Esophagus muscularis mucosa (tissue), 4 donors: ENCODE measurements at regions not wholly inside any gene's neighbourhood (a gene's known extent, or its start where the extent isn't known, plus 50 kb on each side); places are given as distances from the start of the nearest gene placed in this dataset.

Source experiments
- EP300 ChIP-seq: sonication (generic); formaldehyde crosslinking; IDR thresholded peaks from one replicate; pipeline ENCODE4 v1.6.1; 2017; ENCODE audit warnings: antibody characterized with exemption
- POLR2A ChIP-seq: fragments of 450-650 bp; IDR thresholded peaks from one replicate; pipeline ENCODE4 v1.6.1; 2017; ENCODE audit warnings: antibody characterized with exemption, moderate library complexity, mild to moderate bottlenecking, low read depth
- POLR2AphosphoS5 ChIP-seq, 2 donors: sonication (generic); formaldehyde crosslinking; IDR thresholded peaks; one replicate each; pipeline ENCODE4 v1.6.1; 2017; ENCODE audit warnings: antibody characterized with exemption in 2 of 2
- TF ChIP-seq, protein P1 (sequence below), 3 experiments: fragments of 200-600 bp in 2 of 3; fragments of 450-650 bp in 1 of 3; sonication (generic) in 2 of 3; IDR thresholded peaks; one replicate each; pipeline ENCODE4 v1.5.1; 2017 to 2019; ENCODE audit warnings: antibody characterized with exemption in 3 of 3, mild to moderate bottlenecking in 2 of 3, moderate library complexity in 1 of 3

DNA sequence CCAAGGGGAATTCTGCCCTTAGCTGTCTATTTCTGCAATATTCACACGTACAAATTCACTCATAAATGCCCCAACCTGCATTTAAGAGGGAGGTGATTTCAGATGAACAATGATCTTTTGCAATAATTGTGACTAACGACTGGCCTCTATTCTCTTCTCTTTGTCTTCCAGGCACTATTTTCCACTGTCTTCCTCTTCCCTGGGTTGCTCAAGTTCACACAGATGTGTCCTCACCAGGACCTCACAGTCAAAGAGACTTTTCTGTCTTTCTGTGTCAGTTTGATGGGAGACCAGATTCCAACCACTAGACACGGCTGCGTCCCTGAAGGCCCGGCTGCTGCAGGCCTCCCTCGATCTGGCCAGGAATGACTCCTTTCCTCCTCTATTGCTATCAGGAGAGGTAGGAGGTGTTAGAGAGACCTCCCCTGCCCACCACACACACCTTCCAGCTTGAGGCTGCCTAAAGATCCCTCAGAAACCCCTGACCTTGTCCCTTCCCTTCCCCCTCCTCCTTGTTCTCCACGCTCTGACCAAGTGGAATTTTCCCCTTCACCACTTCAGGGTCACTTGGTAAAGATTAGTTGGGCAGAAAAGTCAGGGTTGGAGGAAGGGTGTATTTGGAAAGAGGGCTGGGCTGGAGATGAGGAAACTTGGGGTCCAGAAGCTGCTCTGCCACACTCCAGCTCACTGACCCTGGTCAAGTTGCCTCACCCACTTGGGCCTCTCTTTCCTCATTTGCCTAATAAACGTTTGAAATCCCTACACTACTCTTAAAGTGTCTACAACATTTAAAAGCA is 109.2 kb upstream of the COPS8 start:
- TF ChIP-seq, protein P1, sequence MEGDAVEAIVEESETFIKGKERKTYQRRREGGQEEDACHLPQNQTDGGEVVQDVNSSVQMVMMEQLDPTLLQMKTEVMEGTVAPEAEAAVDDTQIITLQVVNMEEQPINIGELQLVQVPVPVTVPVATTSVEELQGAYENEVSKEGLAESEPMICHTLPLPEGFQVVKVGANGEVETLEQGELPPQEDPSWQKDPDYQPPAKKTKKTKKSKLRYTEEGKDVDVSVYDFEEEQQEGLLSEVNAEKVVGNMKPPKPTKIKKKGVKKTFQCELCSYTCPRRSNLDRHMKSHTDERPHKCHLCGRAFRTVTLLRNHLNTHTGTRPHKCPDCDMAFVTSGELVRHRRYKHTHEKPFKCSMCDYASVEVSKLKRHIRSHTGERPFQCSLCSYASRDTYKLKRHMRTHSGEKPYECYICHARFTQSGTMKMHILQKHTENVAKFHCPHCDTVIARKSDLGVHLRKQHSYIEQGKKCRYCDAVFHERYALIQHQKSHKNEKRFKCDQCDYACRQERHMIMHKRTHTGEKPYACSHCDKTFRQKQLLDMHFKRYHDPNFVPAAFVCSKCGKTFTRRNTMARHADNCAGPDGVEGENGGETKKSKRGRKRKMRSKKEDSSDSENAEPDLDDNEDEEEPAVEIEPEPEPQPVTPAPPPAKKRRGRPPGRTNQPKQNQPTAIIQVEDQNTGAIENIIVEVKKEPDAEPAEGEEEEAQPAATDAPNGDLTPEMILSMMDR (IDR thresholded peaks at IDR 0.05), result no peak
- TF ChIP-seq POLR2A (no peak), POLR2AphosphoS5 (IDR thresholded peaks at IDR 0.05) (no peak), EP300 (no peak)
